RWPE1 (cell line): ENCODE measurements at regions not wholly inside any gene's neighbourhood (a gene's known extent, or its start where the extent isn't known, plus 50 kb on each side); places are given as distances from the start of the nearest gene placed in this dataset.

Source experiments
- CTCF ChIA-PET: fragments of 350-600 bp; sonication (Branson Sonifier 250); formaldehyde crosslinking; extraction: SDS; loops from one replicate; lab custom pipeline; 2021; lab: Yijun Ruan, JAX
- POLR2A ChIA-PET: fragments of 400-600 bp; formaldehyde crosslinking; extraction: SDS; loops from one replicate; lab custom pipeline; 2020; ENCODE audit warnings: antibody characterized with exemption; ENCODE audit not compliant: low non-redundant PET; lab: Yijun Ruan, JAX
- DNase-seq: peaks from one replicate; pipeline ENCODE4 v3.0.0; 2012; ENCODE audit warnings: low spot score
- H3K27ac ChIP-seq: fragments of 450-650 bp; 2 replicates; pipeline ENCODE4 v1.5.1; 2017
- CTCF ChIP-seq: fragments of 450-650 bp; conservative IDR thresholded peaks from 2 replicates; pipeline ENCODE4 v1.5.1; 2017; ENCODE audit warnings: low read depth, mild to moderate bottlenecking

- CTCF ChIA-PET = no interaction called here
- POLR2A ChIA-PET = no interaction called here
- no peak for DNase-seq
- no peak for TF ChIP-seq CTCF
- no peak overlapping the region for H3K27ac ChIP-seq
Measured at GRCh38 chrX:146456058-146456457, 353.5 kb upstream of the CXorf51B start.

GRCh38 chrX:146477341-146477740 is 332.2 kb upstream of the CXorf51B start:
- TF ChIP-seq CTCF = no peak
- POLR2A ChIA-PET = no interaction called here
- DNase-seq = no peak
- H3K27ac ChIP-seq = no peak overlapping the region
- CTCF ChIA-PET = no interaction called here

GRCh38 chrX:146481735-146482134 is 327.8 kb upstream of the CXorf51B start:
- ChIA-PET CTCF (no interaction called here), POLR2A (no interaction called here)
- no peak for TF ChIP-seq CTCF
- H3K27ac ChIP-seq = no peak overlapping the region
- no peak for DNase-seq
